ENCODE measurements at regions not wholly inside any gene's neighbourhood (a gene's known extent, or its start where the extent isn't known, plus 50 kb on each side); places are given as distances from the start of the nearest gene placed in this dataset.

GRCh38 chr10:4067531-4067930, 282.5 kb upstream of the KLF6 start:
- TF ChIP-seq MAFK (IDR thresholded peaks at IDR 0.05; ENCODE audit: low read length) (no peak), EP300 (IDR thresholded peaks at IDR 0.05; ENCODE audit: low read length) (no peak), ATF2 (CRISPR knock-in tag; IDR thresholded peaks at IDR 0.05) (no peak), NFRKB (IDR thresholded peaks at IDR 0.05; ENCODE audit: low read depth) (no peak), ZFP36 (IDR thresholded peaks at IDR 0.05; ENCODE audit: low read depth, low read length, partially characterized antibody) (no peak)

Data from K562 (cell line).